Stimulated activated CD4-positive, alpha-beta T cell treated with anti-CD3 and anti-CD28 coated beads, Interleukin-1b, Interleukin-23, amount 100 ng/mL, for 1 hour (primary cell): ENCODE measurements at regions not wholly inside any gene's neighbourhood (a gene's known extent, or its start where the extent isn't known, plus 50 kb on each side); places are given as distances from the start of the nearest gene placed in this dataset.
"Not testable (repeated sequence)": the region's sequence is repeated elsewhere in the genome, so short reads cannot be mapped to it uniquely, and the experiment has no call there.

Source experiments
- DNase-seq, 2 donors: peaks; one replicate each; pipeline ENCODE4 v3.0.0-alpha.2; 2020; ENCODE audit warnings: low read depth in 2 of 2

GRCh38 chr10:35855155-35855947 lies 213.3 kb upstream of the FZD8 start:
- no peak for DNase-seq

DNA sequence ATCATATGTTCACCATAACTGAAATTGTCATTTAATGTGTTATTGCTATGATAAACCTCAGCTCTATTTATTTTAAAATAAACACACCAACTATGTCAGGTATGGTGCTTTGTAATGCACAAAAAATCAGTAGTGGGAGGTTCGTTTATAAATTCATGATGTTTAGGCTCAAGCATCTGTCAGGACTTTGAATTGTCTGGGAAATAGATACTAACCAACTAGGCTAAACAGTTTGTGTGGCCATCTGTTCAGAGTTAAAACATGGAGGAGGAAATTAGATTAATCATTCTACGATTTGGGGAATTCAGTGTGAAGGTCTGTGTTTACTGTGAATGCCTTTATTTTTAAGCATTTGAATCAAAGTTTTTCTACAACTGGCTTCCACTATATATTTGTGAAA lies 212.6 kb upstream of the FZD8 start:
- DNase-seq = no peak

DNA sequence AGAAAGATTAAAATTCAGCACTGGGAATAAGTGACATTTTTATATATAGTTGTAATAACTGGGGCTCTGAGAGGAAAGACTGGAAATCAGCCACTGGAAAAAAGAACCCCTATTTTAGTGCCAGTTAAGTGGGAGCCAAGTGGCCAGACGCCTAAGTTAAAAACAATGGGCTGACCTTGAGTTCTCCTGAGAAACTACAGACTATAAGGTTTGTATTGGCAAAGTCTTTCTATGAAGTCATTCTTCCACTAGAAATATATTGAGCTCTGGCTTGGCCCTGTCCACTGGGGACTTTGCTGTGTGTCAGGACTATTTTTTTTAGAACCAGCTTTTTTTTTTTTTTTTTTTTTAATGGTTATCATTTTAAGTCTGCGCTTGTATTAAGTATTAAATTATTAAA lies 210.6 kb upstream of the FZD8 start:
- no peak for DNase-seq

GRCh38 chr10:35848412-35848811 lies 206.3 kb upstream of the FZD8 start:
- DNase-seq = no peak

- DNase-seq = no peak
These were observed 202.6 kb upstream of the FZD8 start for GRCh38 chr10:35844686-35845085.

- DNase-seq = no peak
These were observed 201.6 kb upstream of the FZD8 start for GRCh38 chr10:35843524-35844181.

GRCh38 chr10:35838054-35838453 lies 196.0 kb upstream of the FZD8 start:
- DNase-seq = no peak

DNA sequence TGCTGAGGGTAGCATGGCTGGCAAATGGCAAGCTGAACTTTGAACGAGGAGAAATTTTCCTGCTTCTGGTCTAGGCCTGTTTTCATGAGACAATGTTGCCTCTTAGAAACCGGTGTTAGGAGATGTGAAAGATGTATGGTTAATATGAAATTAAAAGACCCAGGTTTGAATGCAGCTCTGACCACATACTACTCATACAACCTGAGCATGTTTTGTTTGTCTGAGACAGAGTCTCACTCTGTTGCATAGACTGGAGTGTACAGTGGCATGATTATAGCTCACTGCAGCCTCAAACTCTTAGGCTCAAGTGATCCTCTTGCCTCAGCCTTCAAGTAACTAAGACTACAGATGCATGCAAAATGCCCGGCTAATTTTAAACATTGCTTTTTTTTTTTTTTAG lies 193.4 kb upstream of the FZD8 start:
- no peak for DNase-seq

DNA sequence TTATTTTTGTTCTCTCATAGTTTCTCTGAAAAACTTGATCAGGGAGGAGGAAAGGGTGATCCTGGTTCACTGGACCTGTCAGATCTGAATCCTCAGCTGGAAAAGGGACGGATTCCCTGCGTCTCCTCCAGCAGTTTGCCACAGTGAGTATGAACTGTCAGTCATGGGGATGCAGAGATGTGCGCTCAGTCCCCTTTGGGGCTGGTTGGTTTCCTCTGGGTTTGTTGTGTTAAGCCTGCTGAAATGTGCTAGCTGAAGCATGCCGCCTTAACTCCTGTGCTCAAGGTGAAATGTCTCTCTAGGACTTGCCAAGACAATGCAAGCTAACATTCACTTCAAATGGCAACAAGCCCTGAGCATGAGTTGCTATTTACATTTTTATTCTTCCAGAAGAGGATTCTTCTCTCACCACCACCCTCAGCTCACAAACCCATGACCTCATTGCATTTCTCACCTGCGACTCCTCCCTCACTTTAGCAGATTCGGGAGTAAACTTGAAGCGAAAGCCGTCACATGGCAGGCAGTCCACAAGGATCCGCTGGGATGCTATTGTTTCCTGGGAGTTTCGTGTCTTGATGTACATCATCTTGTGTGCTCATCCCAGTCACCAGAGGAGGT lies 192.9 kb upstream of the FZD8 start:
- DNase-seq = no peak

DNA sequence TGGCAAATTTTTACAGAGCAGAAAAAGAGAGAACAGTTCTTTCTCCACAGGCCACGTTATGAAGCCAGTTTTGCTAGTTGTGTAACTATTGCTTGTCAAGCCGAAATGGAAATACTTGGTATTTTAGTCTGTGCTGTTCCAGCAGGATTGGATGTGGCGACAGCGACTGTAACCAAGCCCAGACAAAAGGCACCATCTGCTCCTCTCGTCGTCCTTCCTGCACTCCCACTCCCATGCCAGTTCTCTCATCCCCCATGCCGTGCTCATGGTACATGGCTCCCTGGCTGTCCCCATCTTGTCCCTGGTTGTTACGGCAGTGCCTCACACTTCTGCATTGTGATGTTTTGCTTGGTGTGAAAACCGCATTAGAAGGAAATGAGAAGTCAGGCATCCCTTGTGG lies 185.7 kb upstream of the FZD8 start:
- DNase-seq = no peak

- DNase-seq = no peak
These were observed 182.6 kb upstream of the FZD8 start for GRCh38 chr10:35824704-35825103.

GRCh38 chr10:35822316-35822715 lies 180.2 kb upstream of the FZD8 start:
- no peak for DNase-seq

- DNase-seq = no peak
These were observed 179.3 kb upstream of the FZD8 start for GRCh38 chr10:35821339-35821911.

- DNase-seq = no peak
These were observed 177.6 kb upstream of the FZD8 start for GRCh38 chr10:35819736-35820135.

- DNase-seq = no peak
These were observed 176.9 kb upstream of the FZD8 start for GRCh38 chr10:35819011-35819410.

- not testable (repeated sequence) for DNase-seq
These were observed 175.0 kb upstream of the FZD8 start for GRCh38 chr10:35817109-35817508.

DNA sequence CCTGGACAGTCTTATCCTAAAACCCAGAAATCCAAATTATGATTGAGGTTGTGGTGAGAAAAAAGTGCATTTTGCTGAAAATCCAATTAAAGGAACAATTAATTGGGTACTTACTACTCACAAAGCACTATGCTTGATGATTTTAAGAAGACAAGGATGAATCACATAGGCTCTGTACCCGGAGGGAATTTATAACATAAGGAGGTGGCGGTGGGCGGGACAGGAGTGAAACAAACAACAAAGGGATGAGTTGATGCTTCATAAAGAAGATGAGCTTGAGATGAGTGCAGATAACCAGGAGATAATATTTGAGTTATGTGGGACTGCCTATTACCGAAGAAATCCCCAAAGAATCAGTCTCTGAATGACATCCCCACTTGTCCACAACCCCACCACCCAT lies 171.1 kb upstream of the FZD8 start:
- DNase-seq = no peak

DNA sequence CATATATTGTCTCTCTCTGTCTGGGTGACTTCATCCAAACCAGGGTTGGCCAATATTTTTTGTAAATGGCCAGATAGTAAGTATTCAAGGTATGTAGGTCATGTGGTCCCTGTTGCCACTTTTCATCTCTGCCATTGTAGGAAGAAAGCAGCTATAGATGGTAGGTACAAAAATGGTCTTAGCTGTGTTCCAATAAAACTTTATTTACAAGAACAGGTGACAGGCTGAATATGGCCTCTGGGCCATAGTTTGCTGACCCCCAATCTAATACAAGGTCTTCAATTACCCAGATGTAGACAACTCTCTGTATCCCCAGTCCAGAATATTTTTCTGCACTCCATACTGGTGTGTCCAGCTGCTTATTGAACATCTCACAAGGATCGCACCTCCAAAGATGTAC lies 166.2 kb upstream of the FZD8 start:
- DNase-seq = no peak

GRCh38 chr10:35803046-35803445 lies 160.9 kb upstream of the FZD8 start:
- no peak for DNase-seq

DNA sequence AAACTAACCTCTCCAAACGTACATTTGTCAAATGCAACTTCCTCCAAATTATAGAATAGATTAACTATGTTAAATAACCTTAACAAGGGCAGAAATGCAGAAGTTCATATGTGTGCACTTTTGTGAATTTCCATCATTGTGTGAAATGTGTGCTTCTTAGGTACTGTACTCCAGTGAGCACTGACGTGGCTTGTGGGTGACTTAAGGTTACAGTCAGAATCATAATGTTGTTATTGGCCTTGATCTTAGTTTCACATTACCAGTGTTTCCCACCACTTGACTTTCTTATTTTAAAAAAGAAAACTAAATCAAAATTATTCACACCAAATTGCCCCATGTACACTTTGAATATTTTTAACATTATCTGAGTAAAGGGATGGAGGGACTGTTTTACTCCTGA lies 155.1 kb upstream of the FZD8 start:
- no peak for DNase-seq

- DNase-seq = no peak
These were observed 153.2 kb upstream of the FZD8 start for GRCh38 chr10:35795131-35795824.

DNA sequence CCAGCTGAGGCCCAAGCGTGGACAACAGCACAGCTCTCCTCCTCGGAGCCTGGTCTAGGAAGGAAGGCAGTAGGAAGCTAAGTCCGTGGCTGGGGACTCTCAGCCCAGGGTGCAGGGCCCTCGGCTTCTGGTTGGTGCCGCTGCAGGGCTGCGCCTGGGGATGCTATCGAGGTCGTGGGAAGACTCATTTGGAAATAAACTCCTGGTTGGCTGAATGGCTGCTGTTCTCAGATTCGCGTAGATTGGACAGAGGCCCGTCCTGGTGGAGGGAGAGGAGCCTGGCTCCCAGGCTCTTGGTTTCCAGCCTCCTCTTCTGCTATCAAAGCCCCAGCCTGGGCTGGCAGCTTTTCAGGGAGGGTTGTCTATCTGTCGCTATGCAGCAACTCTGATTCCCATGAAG lies 152.6 kb upstream of the FZD8 start:
- DNase-seq = no peak
